ENCODE measurements at regions not wholly inside any gene's neighbourhood (a gene's known extent, or its start where the extent isn't known, plus 50 kb on each side); places are given as distances from the start of the nearest gene placed in this dataset.

DNA sequence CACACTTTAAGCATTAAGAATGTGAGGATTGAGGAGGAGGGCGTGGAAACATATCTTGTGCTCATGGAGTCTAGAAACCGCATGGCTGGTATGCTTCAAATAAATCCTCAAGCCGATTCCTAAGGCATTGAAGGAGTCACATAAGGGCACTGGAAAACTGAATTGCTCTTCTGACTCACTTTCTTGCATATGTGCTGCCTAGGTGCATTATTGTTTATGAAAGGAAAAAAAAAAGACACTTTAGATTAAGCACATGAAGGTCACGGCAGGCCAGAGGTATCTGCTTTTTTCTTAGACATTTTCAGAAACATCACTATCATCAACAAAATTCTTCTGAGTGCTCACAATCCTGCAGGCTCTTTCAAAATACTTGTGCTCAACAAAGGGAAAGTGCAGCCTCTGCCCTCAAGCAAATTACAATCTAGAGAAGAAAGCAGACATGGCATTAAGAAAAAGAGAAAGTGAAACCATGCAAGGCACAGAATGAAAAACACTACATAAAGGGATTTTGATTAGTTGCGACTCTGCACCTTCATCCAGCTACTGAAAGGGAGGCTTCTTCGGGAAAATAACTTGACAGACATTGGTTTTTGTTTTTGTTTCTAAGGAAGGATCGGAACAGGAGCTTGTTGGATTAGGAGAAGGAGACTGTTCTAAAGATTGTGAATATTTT lies 2117.6 kb downstream of the MAT2B start:
- DNase-seq (ENCODE audit: low read depth, low spot score) = no peak
- H3K9me3 ChIP-seq (replicated peaks; ENCODE audit: control insufficient read depth, insufficient read depth, low read length) = no peaks in the 10 kb centered on the region
- H3K36me3 ChIP-seq (ENCODE audit: control insufficient read depth in 2 of 2, insufficient read depth in 2 of 2, low read length in 1 of 2) = no peaks in the 10 kb centered on the region
- ChIA-PET CTCF (interaction anchor here (0.7 kb wide), 1 partner anchor 978 kb away, joined by 4 read pairs; no protein-coding TSS in a partner anchor), POLR2A (no interaction called here), RAD21 (ENCODE audit: unreplicated experiment) (no interaction called here), SMC1A (ENCODE audit: uncharacterized antibody, unreplicated experiment) (no interaction called here)
- H3K79me2 ChIP-seq (ENCODE audit: control insufficient read depth, insufficient read depth, low read length) = no peaks in the 10 kb centered on the region
- TF ChIP-seq YY1 (IDR thresholded peaks at IDR 0.05; ENCODE audit: low read depth, low read length) (no peak), IKZF1 (conservative IDR thresholded peaks at IDR 0.05) (no peak), MAX (IDR thresholded peaks at IDR 0.05; ENCODE audit: low read depth, low read length) (no peak), ZBED1 (IDR thresholded peaks at IDR 0.05; ENCODE audit: borderline replicate concordance) (no peak), RB1 (IDR thresholded peaks at IDR 0.05; ENCODE audit: borderline replicate concordance) (no peak), PKNOX1 (IDR thresholded peaks at IDR 0.05) (no peak), NFYA (IDR thresholded peaks at IDR 0.05; ENCODE audit: borderline replicate concordance, low read depth, low read length) (no peak), JUND (IDR thresholded peaks at IDR 0.05; ENCODE audit: low read depth, low read length) (no peak), TCF7 (IDR thresholded peaks at IDR 0.05; ENCODE audit: borderline replicate concordance) (no peak), HDAC6 (IDR thresholded peaks at IDR 0.05; ENCODE audit: unreplicated experiment) (no peak)
- TF ChIP-seq, protein P1, sequence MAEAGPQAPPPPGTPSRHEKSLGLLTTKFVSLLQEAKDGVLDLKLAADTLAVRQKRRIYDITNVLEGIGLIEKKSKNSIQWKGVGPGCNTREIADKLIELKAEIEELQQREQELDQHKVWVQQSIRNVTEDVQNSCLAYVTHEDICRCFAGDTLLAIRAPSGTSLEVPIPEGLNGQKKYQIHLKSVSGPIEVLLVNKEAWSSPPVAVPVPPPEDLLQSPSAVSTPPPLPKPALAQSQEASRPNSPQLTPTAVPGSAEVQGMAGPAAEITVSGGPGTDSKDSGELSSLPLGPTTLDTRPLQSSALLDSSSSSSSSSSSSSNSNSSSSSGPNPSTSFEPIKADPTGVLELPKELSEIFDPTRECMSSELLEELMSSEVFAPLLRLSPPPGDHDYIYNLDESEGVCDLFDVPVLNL (IDR thresholded peaks at IDR 0.05; ENCODE audit: low read depth, low read length) = no peak
- TF ChIP-seq, protein P2, sequence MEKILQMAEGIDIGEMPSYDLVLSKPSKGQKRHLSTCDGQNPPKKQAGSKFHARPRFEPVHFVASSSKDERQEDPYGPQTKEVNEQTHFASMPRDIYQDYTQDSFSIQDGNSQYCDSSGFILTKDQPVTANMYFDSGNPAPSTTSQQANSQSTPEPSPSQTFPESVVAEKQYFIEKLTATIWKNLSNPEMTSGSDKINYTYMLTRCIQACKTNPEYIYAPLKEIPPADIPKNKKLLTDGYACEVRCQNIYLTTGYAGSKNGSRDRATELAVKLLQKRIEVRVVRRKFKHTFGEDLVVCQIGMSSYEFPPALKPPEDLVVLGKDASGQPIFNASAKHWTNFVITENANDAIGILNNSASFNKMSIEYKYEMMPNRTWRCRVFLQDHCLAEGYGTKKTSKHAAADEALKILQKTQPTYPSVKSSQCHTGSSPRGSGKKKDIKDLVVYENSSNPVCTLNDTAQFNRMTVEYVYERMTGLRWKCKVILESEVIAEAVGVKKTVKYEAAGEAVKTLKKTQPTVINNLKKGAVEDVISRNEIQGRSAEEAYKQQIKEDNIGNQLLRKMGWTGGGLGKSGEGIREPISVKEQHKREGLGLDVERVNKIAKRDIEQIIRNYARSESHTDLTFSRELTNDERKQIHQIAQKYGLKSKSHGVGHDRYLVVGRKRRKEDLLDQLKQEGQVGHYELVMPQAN (conservative IDR thresholded peaks at IDR 0.05) = no peak
- TF ChIP-seq, protein P3, sequence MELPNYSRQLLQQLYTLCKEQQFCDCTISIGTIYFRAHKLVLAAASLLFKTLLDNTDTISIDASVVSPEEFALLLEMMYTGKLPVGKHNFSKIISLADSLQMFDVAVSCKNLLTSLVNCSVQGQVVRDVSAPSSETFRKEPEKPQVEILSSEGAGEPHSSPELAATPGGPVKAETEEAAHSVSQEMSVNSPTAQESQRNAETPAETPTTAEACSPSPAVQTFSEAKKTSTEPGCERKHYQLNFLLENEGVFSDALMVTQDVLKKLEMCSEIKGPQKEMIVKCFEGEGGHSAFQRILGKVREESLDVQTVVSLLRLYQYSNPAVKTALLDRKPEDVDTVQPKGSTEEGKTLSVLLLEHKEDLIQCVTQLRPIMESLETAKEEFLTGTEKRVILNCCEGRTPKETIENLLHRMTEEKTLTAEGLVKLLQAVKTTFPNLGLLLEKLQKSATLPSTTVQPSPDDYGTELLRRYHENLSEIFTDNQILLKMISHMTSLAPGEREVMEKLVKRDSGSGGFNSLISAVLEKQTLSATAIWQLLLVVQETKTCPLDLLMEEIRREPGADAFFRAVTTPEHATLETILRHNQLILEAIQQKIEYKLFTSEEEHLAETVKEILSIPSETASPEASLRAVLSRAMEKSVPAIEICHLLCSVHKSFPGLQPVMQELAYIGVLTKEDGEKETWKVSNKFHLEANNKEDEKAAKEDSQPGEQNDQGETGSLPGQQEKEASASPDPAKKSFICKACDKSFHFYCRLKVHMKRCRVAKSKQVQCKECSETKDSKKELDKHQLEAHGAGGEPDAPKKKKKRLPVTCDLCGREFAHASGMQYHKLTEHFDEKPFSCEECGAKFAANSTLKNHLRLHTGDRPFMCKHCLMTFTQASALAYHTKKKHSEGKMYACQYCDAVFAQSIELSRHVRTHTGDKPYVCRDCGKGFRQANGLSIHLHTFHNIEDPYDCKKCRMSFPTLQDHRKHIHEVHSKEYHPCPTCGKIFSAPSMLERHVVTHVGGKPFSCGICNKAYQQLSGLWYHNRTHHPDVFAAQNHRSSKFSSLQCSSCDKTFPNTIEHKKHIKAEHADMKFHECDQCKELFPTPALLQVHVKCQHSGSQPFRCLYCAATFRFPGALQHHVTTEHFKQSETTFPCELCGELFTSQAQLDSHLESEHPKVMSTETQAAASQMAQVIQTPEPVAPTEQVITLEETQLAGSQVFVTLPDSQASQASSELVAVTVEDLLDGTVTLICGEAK (IDR thresholded peaks at IDR 0.05; ENCODE audit: borderline replicate concordance) = no peak
- ATAC-seq = peak; percentile 56; the same call in 2 of the 3 replicates
- no peak overlapping the region for H3K27ac ChIP-seq (ENCODE audit: control insufficient read depth, insufficient read depth)
- no peak overlapping the region for H3K4me2 ChIP-seq (ENCODE audit: control insufficient read depth, insufficient read depth)
- 0 out of 2 replicates have a peak overlapping the region, but pooled peaks have one; percentile 29 for H2AFZ ChIP-seq (ENCODE audit: control insufficient read depth, low read depth, low read length)
- intact Hi-C loops (cut with micrococcal nuclease; ENCODE audit: unreplicated experiment) (no loop called here), in situ Hi-C loops (cut with MboI) (no loop called here)
- H3K27me3 ChIP-seq (replicated peaks in 1 of 2; ENCODE audit: control insufficient read depth in 2 of 2, insufficient read depth in 2 of 2, low read length in 1 of 2) = no peaks in the 10 kb centered on the region
- no peak overlapping the region for H3K9ac ChIP-seq (ENCODE audit: control insufficient read depth, insufficient read depth, low read length)
- no TSS peak for BruUV-seq (replicated peaks)
- WGBS (ENCODE audit: insufficient coverage, insufficient replicate concordance, low lambda C conversion rate, missing lambda C conversion rate) = 64% methylated on average over 7 of the region's 7 CpGs
- no peak for FAIRE-seq
- no peaks in the 10 kb centered on the region for H4K20me1 ChIP-seq (ENCODE audit: control insufficient read depth, insufficient read depth)
- no peak overlapping the region for H3K4me3 ChIP-seq
- H3K4me1 ChIP-seq (ENCODE audit: control insufficient read depth, insufficient read depth, low read length) = no peaks in the 10 kb centered on the region

Measured in GM12878 (cell line).